ENCODE measurements at regions not wholly inside any gene's neighbourhood (a gene's known extent, or its start where the extent isn't known, plus 50 kb on each side); places are given as distances from the start of the nearest gene placed in this dataset.
"Not testable (repeated sequence)": the region's sequence is repeated elsewhere in the genome, so short reads cannot be mapped to it uniquely, and the experiment has no call there.

GRCh38 chr2:131738533-131738932 lies 210.8 kb downstream of the CCDC74A start:
- TF ChIP-seq CTCF, POLR2A (IDR thresholded peaks at IDR 0.05): not testable (repeated sequence)

Measured in testis (tissue), 2 donors.